ENCODE measurements at regions not wholly inside any gene's neighbourhood (a gene's known extent, or its start where the extent isn't known, plus 50 kb on each side); places are given as distances from the start of the nearest gene placed in this dataset.

- CTCF ChIA-PET = interaction anchor here (1.2 kb wide), 1 partner anchor 18 kb away, joined by 3 read pairs; no protein-coding TSS in a partner anchor
- POLR2A ChIA-PET = no interaction called here
- TF ChIP-seq L3MBTL2 (conservative IDR thresholded peaks at IDR 0.05) (no peak), SUZ12 (IDR thresholded peaks at IDR 0.05) (no peak), FOXK2 (IDR thresholded peaks at IDR 0.05) (no peak), ARNT (IDR thresholded peaks at IDR 0.05) (no peak), CTBP1 (IDR thresholded peaks at IDR 0.05; ENCODE audit: borderline replicate concordance) (no peak), NFRKB (IDR thresholded peaks at IDR 0.05) (no peak), SP1 (IDR thresholded peaks at IDR 0.05) (no peak), FOXM1 (IDR thresholded peaks at IDR 0.05; ENCODE audit: borderline replicate concordance) (no peak), ELF4 (IDR thresholded peaks at IDR 0.05) (no peak), LEF1 (IDR thresholded peaks at IDR 0.05; ENCODE audit: borderline replicate concordance) (no peak), FOXA1 (IDR thresholded peaks at IDR 0.05) (no peak), BHLHE40 (IDR thresholded peaks at IDR 0.05; ENCODE audit: borderline replicate concordance) (no peak), TARDBP (IDR thresholded peaks at IDR 0.05) (no peak), ZNF384 (IDR thresholded peaks at IDR 0.05) (no peak)
- TF ChIP-seq, protein P1, sequence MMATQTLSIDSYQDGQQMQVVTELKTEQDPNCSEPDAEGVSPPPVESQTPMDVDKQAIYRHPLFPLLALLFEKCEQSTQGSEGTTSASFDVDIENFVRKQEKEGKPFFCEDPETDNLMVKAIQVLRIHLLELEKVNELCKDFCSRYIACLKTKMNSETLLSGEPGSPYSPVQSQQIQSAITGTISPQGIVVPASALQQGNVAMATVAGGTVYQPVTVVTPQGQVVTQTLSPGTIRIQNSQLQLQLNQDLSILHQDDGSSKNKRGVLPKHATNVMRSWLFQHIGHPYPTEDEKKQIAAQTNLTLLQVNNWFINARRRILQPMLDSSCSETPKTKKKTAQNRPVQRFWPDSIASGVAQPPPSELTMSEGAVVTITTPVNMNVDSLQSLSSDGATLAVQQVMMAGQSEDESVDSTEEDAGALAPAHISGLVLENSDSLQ (IDR thresholded peaks at IDR 0.05) = no peak
- no peak for DNase-seq (ENCODE audit: extremely low spot score)
Measured at GRCh38 chr4:11049001-11049400, 364.4 kb upstream of the CLNK start.

DNA sequence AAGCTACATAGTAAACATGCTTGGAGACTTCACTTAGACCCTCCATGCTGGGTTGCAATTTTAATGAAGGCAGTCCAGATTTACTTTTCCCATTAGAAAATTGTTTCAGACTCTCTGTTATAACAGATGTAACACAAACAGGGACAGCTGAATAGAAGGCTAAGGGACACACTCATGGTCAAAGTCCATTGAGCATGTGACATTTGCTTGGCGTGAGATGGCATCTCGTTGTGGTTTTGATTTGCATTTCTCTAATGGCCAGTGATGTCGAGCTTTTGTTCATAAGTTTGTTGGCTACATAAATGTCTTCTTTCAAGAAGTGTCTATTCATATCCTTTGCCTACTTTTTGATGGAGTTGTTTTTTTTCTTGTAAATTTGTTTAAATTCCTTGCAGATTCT lies 358.2 kb upstream of the CLNK start:
- POLR2A ChIA-PET = no interaction called here
- no peak for DNase-seq (ENCODE audit: extremely low spot score)
- CTCF ChIA-PET = no interaction called here
- TF ChIP-seq SUZ12 (IDR thresholded peaks at IDR 0.05) (no peak), ARNT (IDR thresholded peaks at IDR 0.05) (no peak), TARDBP (IDR thresholded peaks at IDR 0.05) (no peak), LEF1 (IDR thresholded peaks at IDR 0.05; ENCODE audit: borderline replicate concordance) (no peak)

GRCh38 chr4:11039634-11040131 lies 355.1 kb upstream of the CLNK start:
- POLR2A ChIA-PET = no interaction called here
- DNase-seq (ENCODE audit: extremely low spot score) = no peak
- CTCF ChIA-PET = no interaction called here
- TF ChIP-seq HDGF (IDR thresholded peaks at IDR 0.05; ENCODE audit: borderline replicate concordance) (no peak), BHLHE40 (IDR thresholded peaks at IDR 0.05; ENCODE audit: borderline replicate concordance) (no peak), FOXA1 (IDR thresholded peaks at IDR 0.05) (no peak), LEF1 (IDR thresholded peaks at IDR 0.05; ENCODE audit: borderline replicate concordance) (no peak), L3MBTL2 (conservative IDR thresholded peaks at IDR 0.05) (no peak), ELF4 (IDR thresholded peaks at IDR 0.05) (no peak)

- CTCF ChIA-PET = no interaction called here
- TF ChIP-seq FOXM1 (IDR thresholded peaks at IDR 0.05; ENCODE audit: borderline replicate concordance) (no peak), LEF1 (IDR thresholded peaks at IDR 0.05; ENCODE audit: borderline replicate concordance) (no peak), FOXA1 (IDR thresholded peaks at IDR 0.05) (no peak), ZNF384 (IDR thresholded peaks at IDR 0.05) (no peak), TARDBP (IDR thresholded peaks at IDR 0.05) (no peak), NFRKB (IDR thresholded peaks at IDR 0.05) (no peak), ELF4 (IDR thresholded peaks at IDR 0.05) (no peak)
- DNase-seq (ENCODE audit: extremely low spot score) = no peak
- POLR2A ChIA-PET = no interaction called here
Measured at GRCh38 chr4:11038926-11039325, 354.4 kb upstream of the CLNK start.

- POLR2A ChIA-PET = no interaction called here
- DNase-seq (ENCODE audit: extremely low spot score) = no peak
- CTCF ChIA-PET = no interaction called here
- TF ChIP-seq FOXA1 (IDR thresholded peaks at IDR 0.05) = no peak
- TF ChIP-seq NFRKB (IDR thresholded peaks at IDR 0.05) = no peak
- TF ChIP-seq ARNT (IDR thresholded peaks at IDR 0.05) = no peak
- TF ChIP-seq ZNF384 (IDR thresholded peaks at IDR 0.05) = no peak
- TF ChIP-seq CTBP1 (IDR thresholded peaks at IDR 0.05; ENCODE audit: borderline replicate concordance) = no peak
- TF ChIP-seq SUZ12 (IDR thresholded peaks at IDR 0.05) = no peak
- TF ChIP-seq FOXK2 (IDR thresholded peaks at IDR 0.05) = no peak
- TF ChIP-seq TARDBP (IDR thresholded peaks at IDR 0.05) = no peak
- no peak for TF ChIP-seq L3MBTL2 (conservative IDR thresholded peaks at IDR 0.05)
- no peak for TF ChIP-seq FOXM1 (IDR thresholded peaks at IDR 0.05; ENCODE audit: borderline replicate concordance)
- no peak for TF ChIP-seq LEF1 (IDR thresholded peaks at IDR 0.05; ENCODE audit: borderline replicate concordance)
- no peak for TF ChIP-seq ELF4 (IDR thresholded peaks at IDR 0.05)
- no peak for TF ChIP-seq BHLHE40 (IDR thresholded peaks at IDR 0.05; ENCODE audit: borderline replicate concordance)
- TF ChIP-seq, protein P1 (IDR thresholded peaks at IDR 0.05) = no peak
- TF ChIP-seq SP1 (IDR thresholded peaks at IDR 0.05) = no peak
- TF ChIP-seq HDGF (IDR thresholded peaks at IDR 0.05; ENCODE audit: borderline replicate concordance) = no peak
Measured at GRCh38 chr4:11037637-11038036, 353.1 kb upstream of the CLNK start.

DNA sequence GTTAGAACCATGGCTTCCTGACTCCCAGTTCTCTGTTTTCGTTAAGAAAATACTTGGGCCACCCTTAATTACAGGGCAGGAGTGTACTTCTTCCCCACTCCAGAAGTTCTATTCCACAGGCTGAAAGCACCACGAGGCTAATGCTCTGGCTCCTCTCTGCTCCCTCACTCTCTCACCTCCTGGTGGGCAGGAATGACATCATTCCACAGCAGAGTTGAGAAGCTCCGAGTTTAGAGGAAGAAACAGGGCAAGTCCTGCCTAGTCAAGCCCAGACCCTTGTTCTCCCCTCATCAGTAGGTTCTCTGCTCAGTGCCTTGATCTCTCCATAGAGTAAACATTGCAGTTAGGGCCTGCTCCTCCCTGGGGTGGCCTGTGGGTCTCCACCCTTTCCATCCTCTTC lies 343.8 kb upstream of the CLNK start:
- TF ChIP-seq FOXA1 (IDR thresholded peaks at IDR 0.05) = no peak
- TF ChIP-seq ZNF384 (IDR thresholded peaks at IDR 0.05) = no peak
- no peak for TF ChIP-seq FOXM1 (IDR thresholded peaks at IDR 0.05; ENCODE audit: borderline replicate concordance)
- ChIA-PET CTCF (no interaction called here), POLR2A (no interaction called here)
- no peak for DNase-seq (ENCODE audit: extremely low spot score)

- CTCF ChIA-PET = no interaction called here
- no peak for DNase-seq (ENCODE audit: extremely low spot score)
- POLR2A ChIA-PET = no interaction called here
- TF ChIP-seq BHLHE40 (IDR thresholded peaks at IDR 0.05; ENCODE audit: borderline replicate concordance) = no peak
Measured at GRCh38 chr4:11021333-11021732, 336.8 kb upstream of the CLNK start.

Measured in HEK293T (cell line).